SK-N-SH treated with all-trans-retinoic acid at 6 μM for 48 hours (cell line): ENCODE measurements at regions not wholly inside any gene's neighbourhood (a gene's known extent, or its start where the extent isn't known, plus 50 kb on each side); places are given as distances from the start of the nearest gene placed in this dataset.

Experiments used
- ATAC-seq: fragments of 200-7000 bp; cut with Tn5 transposase; 3 replicates; pipeline ENCODE4 v1.9.1; 2020; ENCODE audit warnings: mild to moderate bottlenecking, moderate library complexity
- ARNTL ChIP-seq: fragments of 450-650 bp; formaldehyde crosslinking; IDR thresholded peaks from 2 replicates; pipeline ENCODE4 v1.5.0; 2020; ENCODE audit warnings: low read depth, mild to moderate bottlenecking, moderate library complexity, borderline replicate concordance
- BACH2 ChIP-seq: fragments of 250-450 bp; sonication (Bioruptor Pico); IDR thresholded peaks from 2 replicates; pipeline ENCODE4 v1.9.0; 2021; ENCODE audit warnings: mild to moderate bottlenecking, borderline replicate concordance
- CREB5 ChIP-seq: fragments of 250-450 bp; sonication (Bioruptor Pico); IDR thresholded peaks from 2 replicates; pipeline ENCODE4 v1.5.1; 2020; ENCODE audit warnings: low read depth, mild to moderate bottlenecking, moderate library complexity
- CSDC2 ChIP-seq: fragments of 250-450 bp; sonication (Bioruptor Pico); IDR thresholded peaks from 2 replicates; pipeline ENCODE4 v1.5.0; 2020; ENCODE audit warnings: mild to moderate bottlenecking, moderate library complexity
- CSRNP3 ChIP-seq: fragments of 250-450 bp; sonication (Bioruptor Pico); IDR thresholded peaks from 2 replicates; pipeline ENCODE4 v1.5.1; 2021; ENCODE audit warnings: mild to moderate bottlenecking, moderate library complexity
- ESRRG ChIP-seq: fragments of 250-450 bp; sonication (Bioruptor Pico); IDR thresholded peaks from 2 replicates; pipeline ENCODE4 v1.6.1; 2021; ENCODE audit warnings: mild to moderate bottlenecking
- OSR1 ChIP-seq: fragments of 250-450 bp; sonication (Bioruptor Pico); IDR thresholded peaks from 2 replicates; pipeline ENCODE4 v1.8.0; 2022; ENCODE audit warnings: moderate library complexity, mild to moderate bottlenecking, inconsistent platforms
- PATZ1 ChIP-seq: fragments of 250-450 bp; sonication (Bioruptor Pico); IDR thresholded peaks from 2 replicates; pipeline ENCODE4 v1.8.0; 2020; ENCODE audit warnings: mild to moderate bottlenecking, moderate library complexity, borderline replicate concordance
- RARB ChIP-seq: fragments of 250-450 bp; sonication (Bioruptor Pico); IDR thresholded peaks from 2 replicates; pipeline ENCODE4 v1.8.0; 2021; ENCODE audit warnings: mild to moderate bottlenecking, moderate library complexity
- SNAI2 ChIP-seq: fragments of 250-450 bp; sonication (Bioruptor Pico); IDR thresholded peaks from 2 replicates; pipeline ENCODE4 v1.5.0; 2020; ENCODE audit warnings: mild to moderate bottlenecking, moderate library complexity
- TCF4 ChIP-seq: fragments of 250-450 bp; sonication (Bioruptor Pico); IDR thresholded peaks from 2 replicates; pipeline ENCODE4 v1.8.0; 2021; ENCODE audit warnings: mild to moderate bottlenecking, moderate library complexity, borderline replicate concordance
- TOX ChIP-seq: fragments of 250-450 bp; sonication (Bioruptor Pico); IDR thresholded peaks from 2 replicates; pipeline ENCODE4 v1.8.0; 2021; ENCODE audit warnings: mild to moderate bottlenecking, moderate library complexity, borderline replicate concordance
- TSHZ2 ChIP-seq: fragments of 250-450 bp; sonication (Bioruptor Pico); IDR thresholded peaks from 2 replicates; pipeline ENCODE4 v1.5.0; 2020; ENCODE audit warnings: mild to moderate bottlenecking, moderate library complexity
- ZC3H10 ChIP-seq: fragments of 250-450 bp; sonication (Bioruptor Pico); IDR thresholded peaks from 2 replicates; pipeline ENCODE4 v1.5.1; 2021; ENCODE audit warnings: mild to moderate bottlenecking, moderate library complexity
- ZFP3 ChIP-seq: fragments of 250-450 bp; sonication (Bioruptor Pico); IDR thresholded peaks from 2 replicates; pipeline ENCODE4 v1.5.0; 2020; ENCODE audit warnings: mild to moderate bottlenecking, moderate library complexity
- ZFP30 ChIP-seq: fragments of 450-650 bp; formaldehyde crosslinking; IDR thresholded peaks from 2 replicates; pipeline ENCODE4 v1.5.0; 2022; ENCODE audit warnings: mild to moderate bottlenecking, moderate library complexity
- ZNF565 ChIP-seq: fragments of 450-650 bp; formaldehyde crosslinking; conservative IDR thresholded peaks from 2 replicates; pipeline ENCODE4 v1.5.0; 2020; ENCODE audit warnings: low read depth, mild to moderate bottlenecking, moderate library complexity
- ZNF70 ChIP-seq: fragments of 450-650 bp; formaldehyde crosslinking; IDR thresholded peaks from 2 replicates; pipeline ENCODE4 v1.5.0; 2020; ENCODE audit warnings: mild to moderate bottlenecking, moderate library complexity
- ZNF8 ChIP-seq: fragments of 450-650 bp; formaldehyde crosslinking; IDR thresholded peaks from 2 replicates; pipeline ENCODE4 v1.5.0; 2020; ENCODE audit warnings: mild to moderate bottlenecking, moderate library complexity

DNA sequence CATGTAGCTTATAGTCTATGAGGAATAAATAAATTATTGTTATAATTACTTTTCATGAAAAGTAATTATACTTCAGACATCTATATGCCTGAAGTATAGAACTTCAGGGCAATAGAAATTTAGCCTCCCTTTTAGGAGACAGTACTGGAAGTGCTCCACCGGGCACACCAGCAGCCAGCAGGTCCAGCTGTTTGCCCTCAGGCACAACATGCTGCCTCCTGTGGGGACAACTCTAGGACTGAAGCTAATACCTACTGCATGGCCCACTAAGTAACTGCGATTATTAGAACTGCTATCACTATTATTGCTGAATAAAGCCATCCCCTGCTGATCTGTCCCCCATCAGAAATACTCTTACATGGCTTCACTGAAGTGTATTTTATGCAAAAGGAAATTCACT is 329.6 kb downstream of the MED10 start:
- no peak for ATAC-seq
- TF ChIP-seq OSR1 (CRISPR knock-in tag) (no peak), CSRNP3 (no peak), ZFP3 (no peak), ZC3H10 (no peak), ARNTL (CRISPR knock-in tag) (no peak), RARB (no peak), TSHZ2 (no peak), CREB5 (CRISPR knock-in tag) (no peak), ZNF565 (CRISPR knock-in tag) (no peak), ZFP30 (CRISPR knock-in tag) (no peak), CSDC2 (CRISPR knock-in tag) (no peak), TOX (CRISPR knock-in tag) (no peak)

DNA sequence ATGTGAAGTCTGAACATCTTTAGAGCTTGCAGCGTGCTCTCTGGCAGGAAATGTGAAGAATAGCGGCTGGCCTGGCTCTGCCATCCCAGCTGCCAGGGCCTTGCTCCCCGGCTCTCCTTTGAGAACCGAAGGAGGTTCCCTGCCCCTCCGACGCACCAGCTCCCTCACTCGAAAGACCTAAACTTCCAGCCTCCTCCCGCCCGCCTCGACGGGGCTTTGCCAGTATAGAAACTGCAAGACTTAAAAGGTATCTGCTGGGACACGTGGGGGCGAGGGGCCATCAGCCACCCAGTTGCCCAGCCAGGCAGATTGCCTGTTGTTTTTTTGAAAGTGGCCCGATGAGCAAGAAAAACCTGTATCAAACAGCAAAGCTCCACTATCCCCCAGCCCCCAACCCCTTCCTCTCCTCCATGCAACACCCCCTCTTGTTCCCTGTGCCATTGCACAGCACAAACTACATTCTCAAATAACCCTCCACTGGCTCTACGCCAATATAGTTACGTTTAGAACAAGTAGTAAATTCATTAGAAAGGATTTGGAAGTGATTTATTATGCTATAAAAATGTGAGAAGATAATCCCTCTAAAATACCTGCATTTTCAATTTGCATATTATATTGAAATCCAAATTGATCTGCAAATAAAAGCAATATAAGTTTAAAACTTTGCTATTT is 331.9 kb downstream of the MED10 start:
- TF ChIP-seq ESRRG (CRISPR knock-in tag) (no peak), CSDC2 (CRISPR knock-in tag) (no peak), TCF4 (CRISPR knock-in tag) (no peak), SNAI2 (CRISPR knock-in tag) (no peak), CSRNP3 (no peak), ZNF70 (CRISPR knock-in tag) (no peak), BACH2 (CRISPR knock-in tag) (no peak), CREB5 (CRISPR knock-in tag) (no peak), ZNF8 (CRISPR knock-in tag) (no peak), PATZ1 (CRISPR knock-in tag) (no peak)
- no peak for ATAC-seq
